Keratinocyte (primary cell): ENCODE measurements at regions not wholly inside any gene's neighbourhood (a gene's known extent, or its start where the extent isn't known, plus 50 kb on each side); places are given as distances from the start of the nearest gene placed in this dataset.

Experiments used
- DNase-seq: peaks from one replicate; pipeline ENCODE4 v3.0.0-alpha.2; 2011; ENCODE audit warnings: low read depth, missing footprints, low spot score
- FAIRE-seq: peaks from 2 replicates; lab custom pipeline; 2011; peaks lifted over from hg19 to GRCh38; lab: Jason Lieb, UNC
- H2AFZ ChIP-seq: 2 replicates; pipeline ENCODE4 v1.6.0; 2012; ENCODE audit warnings: low read length, control low read depth, inconsistent platforms; ENCODE audit not compliant: control insufficient read depth
- H3K27ac ChIP-seq: 2 replicates; pipeline ENCODE4 v1.5.1; 2011; ENCODE audit warnings: low read length; ENCODE audit not compliant: control insufficient read depth, insufficient read depth
- H3K27me3 ChIP-seq: 3 replicates; pipeline ENCODE4 v1.6.0; 2011; ENCODE audit warnings: low read length; ENCODE audit not compliant: control insufficient read depth, insufficient read depth; ENCODE audit errors: extremely low read depth
- H3K36me3 ChIP-seq, 2 experiments: 2 replicates in 1 of 2; 3 replicates in 1 of 2; pipeline ENCODE4 v1.5.1; 2011; ENCODE audit warnings: low read length in 2 of 2, mild to moderate bottlenecking in 1 of 2; ENCODE audit not compliant: control insufficient read depth in 2 of 2, insufficient read depth in 2 of 2; ENCODE audit errors: extremely low read depth in 1 of 2
- H3K4me1 ChIP-seq: 3 replicates; pipeline ENCODE4 v1.5.1; 2011; ENCODE audit warnings: low read length; ENCODE audit not compliant: control insufficient read depth, insufficient read depth; ENCODE audit errors: extremely low read depth
- H3K4me2 ChIP-seq: 3 replicates; pipeline ENCODE4 v1.6.0; 2011; ENCODE audit warnings: low read depth, low read length; ENCODE audit not compliant: control insufficient read depth, insufficient read depth; ENCODE audit errors: extremely low read depth
- H3K4me3 ChIP-seq, 3 experiments: fragments of 200-600 bp in 1 of 3; sonication (generic) in 1 of 3; 2 replicates in 2 of 3; 3 replicates in 1 of 3; pipeline ENCODE4 v1.5.1; 2011 to 2016; ENCODE audit warnings: low read length in 3 of 3, mild to moderate bottlenecking in 3 of 3, control low read depth in 2 of 3, inconsistent platforms in 1 of 3, low read depth in 1 of 3, mixed read lengths in 1 of 3, mixed run types in 1 of 3, moderate library complexity in 1 of 3; ENCODE audit not compliant: control insufficient read depth in 2 of 3, insufficient read depth in 2 of 3; ENCODE audit errors: extremely low read depth in 1 of 3
- H3K79me2 ChIP-seq: 2 replicates; pipeline ENCODE4 v1.6.0; 2012; ENCODE audit warnings: low read length; ENCODE audit not compliant: control insufficient read depth, insufficient read depth
- H3K9ac ChIP-seq: 3 replicates; pipeline ENCODE4 v1.6.0; 2011; ENCODE audit warnings: low read length; ENCODE audit not compliant: control insufficient read depth, insufficient read depth; ENCODE audit errors: extremely low read depth
- H3K9me1 ChIP-seq: 3 replicates; pipeline ENCODE4 v1.6.0; 2011; ENCODE audit warnings: low read length; ENCODE audit not compliant: control insufficient read depth, insufficient read depth; ENCODE audit errors: extremely low read depth
- H3K9me3 ChIP-seq: 2 replicates; pipeline ENCODE4 v1.5.1; 2012; ENCODE audit warnings: low read depth, low read length; ENCODE audit not compliant: control insufficient read depth
- H4K20me1 ChIP-seq: 3 replicates; pipeline ENCODE4 v1.6.0; 2011; ENCODE audit warnings: low read length; ENCODE audit not compliant: control insufficient read depth, insufficient read depth; ENCODE audit errors: extremely low read depth
- CTCF ChIP-seq, 3 experiments: IDR thresholded peaks in 1 of 3; conservative IDR thresholded peaks in 1 of 3; optimal IDR thresholded peaks in 1 of 3; 2 replicates in 2 of 3; 3 replicates in 1 of 3; pipeline versions ENCODE3 to v1.5.1; 2011; ENCODE audit warnings: low read length in 3 of 3, mild to moderate bottlenecking in 3 of 3, moderate library complexity in 2 of 3, control low read depth in 1 of 3, inconsistent platforms in 1 of 3; ENCODE audit not compliant: insufficient read depth in 2 of 3; ENCODE audit errors: extremely low read depth in 1 of 3
- EZH2 ChIP-seq: IDR thresholded peaks from one replicate; pipeline ENCODE4 v1.6.1; 2012; ENCODE audit warnings: inconsistent platforms, mild to moderate bottlenecking, low read length, moderate library complexity
- dilution Hi-C: fragments of 300-500 bp; cut with MboI; formaldehyde crosslinking; loops from one replicate; pipeline ENCODE4 v1.7.0; 2020; ENCODE audit warnings: low sequenced_read_pairs; ENCODE audit not compliant: extremely low pct_ligation_motif_present

DNA sequence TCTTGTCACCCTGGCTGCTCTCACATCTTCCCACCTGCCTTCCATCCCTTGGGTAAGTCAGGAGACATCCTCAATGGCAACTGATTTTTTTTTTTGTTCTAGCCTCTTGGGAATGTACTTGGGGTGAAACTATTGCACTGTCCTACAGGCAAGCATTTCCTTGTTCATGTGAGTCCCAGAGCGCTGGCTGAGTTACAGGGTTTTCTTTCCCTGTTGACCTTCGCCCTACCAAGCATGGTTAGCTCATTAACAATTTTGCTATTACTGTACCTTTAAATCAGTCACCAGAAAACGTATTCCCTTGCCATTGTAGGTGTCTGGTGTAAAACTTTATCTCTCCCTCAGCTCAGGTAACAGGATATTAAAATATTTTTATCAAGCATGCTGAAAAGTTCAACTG, 98.9 kb downstream of the PRLHR start:
- H3K27me3 ChIP-seq, result no peaks in the 10 kb centered on the region
- FAIRE-seq (no peak), DNase-seq (no peak)
- no peaks in the 10 kb centered on the region for H3K9me1 ChIP-seq
- no peak overlapping the region for H3K9ac ChIP-seq
- dilution Hi-C loops, result no loop called here
- no peak overlapping the region for H3K4me2 ChIP-seq
- peaks cover 10% of the 10 kb centered on the region for H3K4me1 ChIP-seq
- no peak overlapping the region for H2AFZ ChIP-seq
- no peak overlapping the region for H3K27ac ChIP-seq
- no peaks in the 10 kb centered on the region for H3K36me3 ChIP-seq
- TF ChIP-seq CTCF (optimal IDR thresholded peaks at IDR 0.05 in 1 of 3, IDR thresholded peaks at IDR 0.05 in 1 of 3, conservative IDR thresholded peaks at IDR 0.05 in 1 of 3; ENCODE audit: extremely low read depth in 1 of 3, insufficient read depth in 2 of 3, low read length in 3 of 3), result no peak
- H3K4me3 ChIP-seq, result no peak overlapping the region
- H3K9me3 ChIP-seq, result no peaks in the 10 kb centered on the region
- H3K79me2 ChIP-seq, result no peaks in the 10 kb centered on the region
- H4K20me1 ChIP-seq, result no peaks in the 10 kb centered on the region

- FAIRE-seq, result no peak
- Histone ChIP-seq H3K9me1 (no peaks in the 10 kb centered on the region), H3K9me3 (peaks cover 4% of the 10 kb centered on the region), H3K9ac (no peak overlapping the region), H3K4me1 (peaks cover under 1% of the 10 kb centered on the region), H3K36me3 (no peaks in the 10 kb centered on the region), H3K4me3 (no peak overlapping the region), H3K27me3 (no peaks in the 10 kb centered on the region), H3K27ac (no peak overlapping the region), H2AFZ (no peak overlapping the region), H4K20me1 (no peaks in the 10 kb centered on the region), H3K79me2 (no peaks in the 10 kb centered on the region), H3K4me2 (no peak overlapping the region)
- TF ChIP-seq CTCF (optimal IDR thresholded peaks at IDR 0.05 in 1 of 3, IDR thresholded peaks at IDR 0.05 in 1 of 3, conservative IDR thresholded peaks at IDR 0.05 in 1 of 3; ENCODE audit: extremely low read depth in 1 of 3, insufficient read depth in 2 of 3, low read length in 3 of 3) (no peak), EZH2 (no peak)
- dilution Hi-C loops, result no loop called here
- no peak for DNase-seq
Measured at GRCh38 chr10:118495499-118495898, 99.9 kb downstream of the PRLHR start.
